HEK293 (cell line): ENCODE measurements at regions not wholly inside any gene's neighbourhood (a gene's known extent, or its start where the extent isn't known, plus 50 kb on each side); places are given as distances from the start of the nearest gene placed in this dataset.

Experiments used
- CTCF ChIP-seq: fragments of 450-650 bp; formaldehyde crosslinking; IDR thresholded peaks from 2 replicates; pipeline ENCODE4 v1.5.1; 2016; ENCODE audit warnings: missing biosample characterization, missing genetic modification characterization
- FEZF1 ChIP-seq: fragments of 450-650 bp; formaldehyde crosslinking; IDR thresholded peaks from 2 replicates; pipeline ENCODE4 v1.5.1; 2016; ENCODE audit warnings: missing biosample characterization, missing genetic modification characterization
- ZNF792 ChIP-seq: fragments of 450-650 bp; formaldehyde crosslinking; IDR thresholded peaks from 2 replicates; pipeline ENCODE4 v1.5.1; 2016; ENCODE audit warnings: missing biosample characterization, missing genetic modification characterization

- TF ChIP-seq FEZF1 (tag by site-specific recombination), result no peak
- no peak for TF ChIP-seq ZNF792 (tag by site-specific recombination)
- no peak for TF ChIP-seq CTCF (tag by site-specific recombination)
Observed at GRCh38 chr6:43879722-43880121, 109.7 kb downstream of the VEGFA start.
